Bone marrow (tissue), 2 donors: ENCODE measurements at regions not wholly inside any gene's neighbourhood (a gene's known extent, or its start where the extent isn't known, plus 50 kb on each side); places are given as distances from the start of the nearest gene placed in this dataset.
"Not testable (repeated sequence)": the region's sequence is repeated elsewhere in the genome, so short reads cannot be mapped to it uniquely, and the experiment has no call there.

Experiments
- DNase-seq, 2 donors: peaks; one replicate each; lab custom pipeline; 2025; lab: John Stamatoyannopoulos, UW

DNA sequence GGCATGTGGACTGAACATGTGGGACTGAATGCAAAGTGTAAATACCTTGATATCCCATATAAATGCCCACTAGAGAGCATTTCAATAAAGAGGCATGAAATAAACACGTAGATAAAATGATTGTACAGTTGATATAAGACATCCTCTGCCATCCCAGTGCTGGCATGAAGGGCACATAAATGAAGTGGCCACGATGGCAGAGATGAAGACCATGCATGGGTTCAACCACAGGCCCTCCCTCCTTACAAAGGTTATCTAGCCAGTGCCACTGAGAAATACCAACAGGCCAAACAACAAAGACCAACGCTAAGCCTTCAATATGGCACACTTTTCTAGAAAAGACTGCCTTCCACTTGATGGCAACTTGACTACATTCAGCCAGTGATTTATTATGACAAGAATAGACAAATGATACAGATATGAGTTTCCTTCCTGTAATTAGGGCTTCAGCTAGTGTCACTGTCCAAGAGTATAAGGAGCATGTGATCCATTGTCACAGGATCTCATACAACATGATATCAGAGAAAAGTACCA is 493.9 kb upstream of the MAP2 start:
- DNase-seq = no peak

GRCh38 chr2:208935531-208935930 is 488.3 kb upstream of the MAP2 start:
- DNase-seq = no peak

GRCh38 chr2:208937521-208937920 is 486.3 kb upstream of the MAP2 start:
- DNase-seq = no peak

GRCh38 chr2:208939852-208940251 is 484.0 kb upstream of the MAP2 start:
- no peak for DNase-seq

DNA sequence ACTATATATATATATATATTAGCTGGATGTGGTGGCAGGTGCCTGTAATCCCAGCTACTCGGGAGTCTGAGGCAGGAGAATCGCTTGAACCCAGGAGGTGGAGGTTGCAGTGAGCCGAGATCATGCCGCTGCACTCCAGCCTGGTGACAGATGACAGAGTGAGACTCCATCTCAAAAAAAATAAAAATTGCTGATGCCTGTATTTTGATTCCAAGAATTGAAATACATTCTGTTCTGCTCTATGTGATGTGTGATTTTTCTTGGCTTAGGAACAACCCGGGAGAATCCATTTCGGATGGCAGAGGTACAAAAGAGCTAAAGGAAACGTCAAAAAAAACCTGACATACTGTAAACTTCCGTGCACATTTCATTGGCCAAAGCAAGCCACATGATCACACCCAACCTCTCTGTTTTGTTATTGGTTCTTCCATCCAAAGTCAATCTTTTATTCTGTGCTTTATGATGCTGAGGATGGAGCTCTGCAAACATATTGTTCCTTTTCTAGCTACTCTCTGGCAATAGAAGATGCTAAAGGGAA is 478.1 kb upstream of the MAP2 start:
- DNase-seq = no peak

GRCh38 chr2:208948073-208948472 is 475.8 kb upstream of the MAP2 start:
- DNase-seq = no peak

GRCh38 chr2:208970070-208970469 is 453.8 kb upstream of the MAP2 start:
- no peak for DNase-seq

DNA sequence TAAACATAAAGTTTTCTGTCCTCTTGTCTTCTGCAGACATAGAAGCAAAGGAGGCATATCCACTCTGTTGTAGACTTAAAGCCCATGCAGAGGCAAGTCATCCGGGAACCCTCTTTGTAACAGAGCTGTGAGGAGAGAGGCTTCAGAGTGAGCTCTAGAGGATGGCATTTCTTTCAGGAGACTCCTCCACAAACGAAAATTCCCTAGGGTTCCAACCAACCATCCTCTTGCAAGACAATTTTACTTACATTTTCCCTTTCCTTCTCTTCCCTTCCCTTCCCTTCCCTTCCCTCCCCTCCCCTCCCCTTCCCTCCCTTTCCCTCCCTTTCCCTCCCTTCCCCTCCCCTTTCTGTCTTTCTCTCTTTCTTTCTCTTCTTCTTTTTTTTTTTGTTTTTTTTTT is 446.3 kb upstream of the MAP2 start:
- DNase-seq = no peak

DNA sequence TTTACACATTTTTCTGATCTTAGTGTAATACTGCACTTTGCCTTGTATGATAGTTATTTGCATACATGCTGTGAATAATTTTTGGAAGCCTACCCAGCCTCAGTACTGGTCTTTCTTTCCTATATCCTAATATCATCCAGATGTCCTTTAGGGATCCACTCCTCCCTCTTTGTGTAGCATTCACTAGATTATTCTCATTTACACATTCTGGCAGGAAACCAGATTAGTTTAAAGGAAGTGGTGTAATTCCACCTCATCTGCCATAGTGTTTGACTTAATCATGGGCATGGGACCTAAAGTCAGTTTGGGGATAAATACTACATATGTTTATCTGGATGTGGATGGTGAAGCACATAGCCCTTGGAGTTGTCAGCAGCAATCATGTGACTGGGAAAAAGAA is 444.9 kb upstream of the MAP2 start:
- DNase-seq = no peak

GRCh38 chr2:208980321-208980720 is 443.5 kb upstream of the MAP2 start:
- DNase-seq = no peak

GRCh38 chr2:208982831-208983230 is 441.0 kb upstream of the MAP2 start:
- DNase-seq = no peak

GRCh38 chr2:208983486-208983885 is 440.4 kb upstream of the MAP2 start:
- DNase-seq = no peak

GRCh38 chr2:208984376-208985090 is 439.3 kb upstream of the MAP2 start:
- no peak for DNase-seq

- DNase-seq = no peak
Measured at GRCh38 chr2:208985644-208986043, 438.2 kb upstream of the MAP2 start.

DNA sequence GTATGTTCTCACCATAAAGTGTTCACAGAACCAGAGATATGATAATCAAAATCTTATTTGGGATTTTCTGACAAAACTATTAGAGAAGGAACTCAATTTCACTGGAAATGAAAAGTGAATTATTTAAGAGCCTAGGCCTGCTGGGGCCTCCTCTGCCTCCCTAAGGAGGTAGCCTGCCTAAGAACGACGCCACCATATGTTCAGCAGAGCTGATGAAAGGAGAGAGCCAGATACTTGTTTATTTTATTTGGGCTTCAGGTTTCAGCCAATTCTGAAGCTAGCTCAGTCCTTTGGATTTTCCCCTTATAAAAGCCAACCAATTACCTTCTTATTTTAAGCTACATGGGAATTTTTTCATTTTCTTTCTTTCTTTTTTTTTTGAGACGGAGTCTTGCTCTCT is 433.1 kb upstream of the MAP2 start:
- no peak for DNase-seq

GRCh38 chr2:208999911-209000310 is 423.9 kb upstream of the MAP2 start:
- DNase-seq = no peak

DNA sequence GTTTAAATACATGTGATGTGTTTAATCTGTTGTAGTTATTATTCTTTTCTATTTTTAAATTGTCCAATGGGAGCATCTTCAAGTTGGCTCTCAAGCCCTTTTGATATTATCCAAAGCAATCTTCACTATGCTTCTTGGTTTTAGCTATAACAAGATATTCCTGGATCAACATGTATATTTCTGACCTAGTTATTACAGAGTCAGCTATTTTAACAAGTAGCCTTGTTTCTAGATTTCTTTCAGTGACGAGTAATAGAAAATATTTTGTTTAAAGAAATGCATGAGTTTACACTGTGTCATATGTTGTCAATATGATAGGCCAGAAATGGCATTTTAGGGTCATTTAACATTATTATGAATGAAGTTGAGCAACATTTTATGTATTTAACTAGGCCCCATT is 421.8 kb upstream of the MAP2 start:
- DNase-seq = no peak

DNA sequence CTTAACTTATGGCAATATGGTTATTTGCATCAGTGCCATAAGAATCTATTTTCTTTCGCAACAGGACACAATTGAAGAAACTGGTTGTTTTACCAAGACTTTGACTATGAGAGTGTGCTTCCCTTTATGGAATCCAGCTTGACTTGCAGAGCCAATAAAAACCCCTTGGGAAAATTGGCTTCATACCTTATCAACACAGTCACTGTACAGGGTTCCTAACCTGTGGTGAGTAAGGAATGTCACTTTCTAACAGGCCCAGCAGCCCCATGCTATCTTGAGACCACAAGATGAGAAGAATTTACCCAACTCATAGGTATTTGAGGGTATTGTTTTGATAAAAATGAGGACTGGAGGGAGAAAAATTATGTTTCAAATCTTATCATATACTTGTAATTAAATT is 418.5 kb upstream of the MAP2 start:
- no peak for DNase-seq

DNA sequence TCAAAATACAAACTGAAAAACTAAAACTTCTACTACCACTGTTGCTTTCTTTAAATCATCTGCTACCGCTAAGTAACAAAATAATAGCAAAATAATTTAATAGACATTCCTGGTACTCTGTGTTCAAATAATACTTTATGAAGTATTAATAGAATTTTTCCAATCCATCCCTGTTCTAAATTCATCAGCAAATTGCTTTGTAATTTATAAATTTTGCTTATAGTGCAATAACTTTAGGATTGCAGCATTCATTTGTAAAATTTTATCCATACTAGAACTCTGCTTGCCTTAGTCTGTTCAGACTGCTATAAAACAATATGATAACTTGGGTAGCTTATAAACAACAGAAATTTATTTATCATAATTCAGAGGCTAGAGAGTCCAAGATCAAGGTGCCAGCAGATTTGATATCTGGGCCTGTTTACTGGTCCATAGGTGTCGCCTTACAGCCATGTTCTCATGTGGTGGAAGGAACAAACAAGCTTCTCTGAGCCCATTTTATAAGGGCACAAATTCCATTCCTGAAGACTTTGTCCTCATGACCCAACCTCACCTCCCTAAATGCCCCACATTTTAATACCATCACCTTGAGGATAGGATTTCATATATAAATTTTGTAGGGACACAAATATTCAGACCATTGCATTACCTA is 415.1 kb upstream of the MAP2 start:
- no peak for DNase-seq

DNA sequence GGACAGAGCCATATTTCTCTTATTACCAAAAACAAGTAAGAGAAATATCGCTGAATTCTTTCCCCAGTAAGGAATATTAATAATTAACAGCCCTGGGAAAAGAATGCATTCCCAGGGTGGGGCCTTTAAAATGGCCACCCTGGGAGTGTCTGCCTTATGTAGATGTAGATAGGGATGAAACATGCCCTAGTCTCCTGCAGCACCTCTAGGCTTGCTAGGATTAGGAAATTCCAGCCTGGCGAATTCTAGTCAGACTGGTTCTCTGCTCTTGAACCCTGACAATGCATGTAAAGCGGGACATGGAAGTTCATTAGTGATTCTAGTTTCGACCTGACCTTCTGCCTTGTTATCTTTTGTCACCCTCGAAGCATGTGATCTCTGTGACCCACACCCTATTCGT is 405.2 kb upstream of the MAP2 start:
- not testable (repeated sequence) for DNase-seq

GRCh38 chr2:209029249-209029648 is 394.6 kb upstream of the MAP2 start:
- no peak for DNase-seq

DNA sequence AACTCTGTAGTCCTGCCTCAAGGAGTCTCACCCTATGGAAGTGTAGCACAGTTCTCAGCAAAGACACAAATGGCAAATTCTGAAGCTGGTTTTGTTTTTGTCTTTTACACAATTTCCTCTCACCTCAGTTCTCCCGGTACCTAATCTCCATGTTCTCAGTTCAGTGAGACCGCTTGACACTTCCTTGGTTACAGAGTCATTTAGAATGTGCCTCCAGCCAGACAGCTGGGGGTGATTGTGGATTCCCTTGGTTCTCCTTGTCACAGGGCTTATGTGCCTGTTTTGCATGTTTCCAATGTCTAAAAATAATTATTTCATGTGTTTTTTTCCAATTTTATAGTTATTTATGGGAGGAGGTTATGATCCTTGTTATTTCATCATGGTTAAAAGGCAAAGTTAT is 379.5 kb upstream of the MAP2 start:
- no peak for DNase-seq

- DNase-seq = no peak
Measured at GRCh38 chr2:209046163-209046562, 377.7 kb upstream of the MAP2 start.
